ENCODE measurements at regions not wholly inside any gene's neighbourhood (a gene's known extent, or its start where the extent isn't known, plus 50 kb on each side); places are given as distances from the start of the nearest gene placed in this dataset.

DNA sequence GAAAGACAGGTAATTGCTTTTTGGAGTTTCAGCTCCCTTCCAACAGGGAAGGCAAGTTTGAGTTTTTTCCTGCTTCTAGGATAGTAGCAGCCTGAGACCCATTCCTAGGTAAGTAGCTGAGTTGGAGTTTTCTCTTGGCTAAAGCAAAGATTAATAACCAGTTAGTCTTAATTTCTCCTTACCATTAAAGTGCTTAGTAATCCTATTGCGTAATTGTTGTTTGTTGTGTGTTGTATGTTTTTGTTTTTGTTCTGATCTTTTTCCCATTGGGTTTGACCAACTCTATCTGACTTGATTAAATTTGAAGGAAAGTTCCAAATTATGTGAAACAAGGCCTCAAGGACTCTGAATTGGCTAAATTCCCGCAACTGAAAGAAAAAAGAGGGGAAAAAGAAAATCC is 83.5 kb downstream of the TBX22 start:
- no peak for DNase-seq (ENCODE audit: low spot score)

DNA sequence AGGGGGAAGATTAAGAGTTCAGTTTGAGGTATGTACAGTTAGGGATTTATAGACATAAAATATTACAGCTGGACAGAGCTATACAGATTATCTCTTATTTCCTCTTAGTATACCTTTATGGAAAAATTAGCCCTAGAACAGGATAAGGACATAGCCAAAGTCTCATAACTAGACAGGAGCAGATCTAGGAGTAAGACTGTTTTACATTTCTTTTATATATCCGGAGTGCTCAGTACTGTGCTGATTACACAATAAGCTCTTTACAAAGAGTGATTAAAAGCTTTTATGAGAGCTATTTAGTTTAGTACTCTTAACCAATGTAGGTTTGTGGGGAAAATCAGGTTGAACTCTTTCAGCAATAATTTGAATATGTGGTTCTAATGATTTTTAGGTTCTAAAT is 105.8 kb downstream of the TBX22 start:
- no peak for DNase-seq (ENCODE audit: low spot score)

DNA sequence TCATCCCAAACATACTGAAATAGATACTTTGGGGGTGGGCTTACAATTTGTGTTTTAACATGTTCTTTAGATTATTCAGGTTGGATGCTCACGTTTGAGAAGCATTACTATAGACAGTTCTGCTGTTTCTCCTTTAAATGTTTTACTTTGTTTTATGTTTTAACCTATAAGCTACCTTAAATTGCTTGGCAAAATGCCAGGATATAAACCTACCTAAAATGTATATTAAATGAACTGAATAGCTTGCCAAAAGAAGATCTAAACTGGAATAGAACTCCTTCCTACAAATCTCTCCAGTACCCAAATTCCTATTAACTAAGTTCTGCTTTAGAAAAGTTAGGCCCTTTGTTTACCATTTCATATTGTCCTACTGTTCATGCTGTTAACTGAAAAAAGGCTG is 124.4 kb downstream of the TBX22 start:
- DNase-seq (ENCODE audit: low spot score): no peak

DNA sequence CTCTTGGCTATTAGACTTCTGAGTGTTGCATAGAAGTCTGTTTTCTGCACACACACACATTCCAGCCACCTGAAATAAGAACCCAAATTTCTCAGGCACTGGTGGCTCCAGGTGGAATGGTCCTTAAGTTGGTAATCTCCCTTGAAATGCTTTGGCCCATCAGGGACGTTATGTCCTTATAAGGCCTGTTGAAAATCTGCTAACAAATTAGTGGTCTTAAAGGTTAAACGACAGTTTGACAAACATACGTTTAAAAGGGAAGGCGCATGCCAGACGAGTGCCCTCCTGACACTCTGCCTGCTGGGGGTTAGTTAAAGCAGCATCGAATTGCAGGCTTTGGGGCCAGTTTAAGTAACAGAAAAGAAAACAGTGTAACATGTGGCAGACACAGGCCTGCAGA is 125.0 kb downstream of the TBX22 start:
- DNase-seq (ENCODE audit: low spot score): no peak

DNA sequence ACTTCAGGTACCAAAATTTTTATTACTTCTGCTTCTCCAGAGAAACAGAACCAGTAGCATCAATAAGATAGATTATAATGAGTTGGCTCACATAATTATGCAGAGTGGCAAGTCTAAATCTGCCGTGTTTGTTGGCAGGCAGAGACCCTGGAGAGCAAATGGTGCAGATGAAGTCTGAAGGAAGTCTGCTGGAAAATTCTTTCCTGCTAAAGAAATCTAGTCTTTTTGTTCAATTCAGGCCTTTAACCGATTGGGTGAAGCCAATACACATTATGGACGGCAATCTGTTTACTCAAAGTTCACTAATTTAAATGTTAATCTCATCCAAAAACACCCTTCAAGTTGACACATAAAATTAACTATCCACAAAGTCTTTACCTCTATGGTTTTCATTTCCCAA is 156.0 kb downstream of the TBX22 start:
- DNase-seq (ENCODE audit: low spot score): no peak

DNA sequence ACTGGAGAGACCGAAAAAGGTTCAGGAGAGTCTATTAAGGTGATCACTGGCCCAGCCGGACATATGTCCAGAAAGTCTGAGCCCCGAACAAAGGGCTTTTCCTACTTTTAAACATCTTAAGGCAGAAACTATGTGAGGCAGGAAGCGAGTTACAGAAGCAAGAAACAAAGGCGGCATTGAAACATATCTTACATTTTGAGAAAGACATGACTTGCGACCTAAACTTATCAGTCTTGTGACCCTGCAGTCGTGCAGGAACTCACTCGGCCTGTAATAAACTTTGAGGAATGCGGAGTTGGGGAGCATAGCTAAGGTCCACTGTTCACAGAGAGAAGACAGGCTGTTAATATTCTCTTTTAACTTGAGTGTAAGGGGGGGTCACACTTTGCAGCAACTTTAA is 158.7 kb downstream of the TBX22 start:
- DNase-seq (ENCODE audit: low spot score): no peak

DNA sequence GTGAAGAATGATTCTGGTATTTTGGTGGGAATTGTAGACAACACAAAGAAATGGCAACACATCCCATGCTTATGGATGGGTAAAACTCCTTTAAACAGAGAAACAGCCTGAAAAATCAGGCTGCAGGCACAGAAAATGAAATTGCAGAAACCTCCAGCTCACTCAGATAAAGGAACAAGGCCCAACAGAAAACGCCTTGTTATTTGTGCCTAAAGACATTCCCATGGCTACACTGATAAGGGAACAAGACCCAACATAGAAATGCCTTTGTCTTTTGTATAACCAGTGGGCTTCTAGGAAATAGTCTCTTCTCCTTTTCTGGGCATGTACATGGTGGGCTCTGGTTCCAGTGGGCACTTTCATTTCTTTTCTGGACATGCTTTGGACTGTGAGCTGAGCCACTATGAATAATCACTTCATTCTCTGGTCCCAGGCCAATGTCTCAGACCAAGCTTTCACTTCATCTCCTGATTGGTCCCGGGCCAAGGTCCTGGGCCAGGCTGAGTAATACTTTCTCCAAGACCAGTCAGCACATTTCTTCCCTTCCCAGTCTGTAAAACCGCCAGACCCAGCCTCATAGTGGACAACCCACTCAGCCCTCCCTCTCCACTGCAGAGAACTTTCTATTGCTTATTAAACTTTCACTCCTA is 160.5 kb downstream of the TBX22 start:
- no peak for DNase-seq (ENCODE audit: low spot score)

DNA sequence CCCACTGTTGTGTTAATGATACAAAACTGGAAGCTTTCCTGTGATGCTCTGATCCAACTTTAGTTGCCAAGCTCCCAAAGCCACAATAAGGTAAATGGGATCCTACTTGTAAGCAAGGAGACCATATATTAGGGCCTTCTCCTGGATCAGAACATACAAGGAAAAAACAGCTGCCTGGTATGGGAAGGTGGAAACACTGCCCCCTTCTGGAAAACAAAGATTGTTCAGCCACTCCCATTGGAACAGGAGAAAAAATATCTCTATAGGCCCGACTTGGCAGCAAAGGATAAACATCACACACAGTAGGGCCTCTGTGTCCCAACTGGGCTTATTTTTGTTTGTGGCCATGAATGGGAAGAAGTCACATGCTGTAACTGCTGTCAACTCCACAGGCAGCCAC is 166.5 kb downstream of the TBX22 start:
- DNase-seq (ENCODE audit: low spot score): no peak

DNA sequence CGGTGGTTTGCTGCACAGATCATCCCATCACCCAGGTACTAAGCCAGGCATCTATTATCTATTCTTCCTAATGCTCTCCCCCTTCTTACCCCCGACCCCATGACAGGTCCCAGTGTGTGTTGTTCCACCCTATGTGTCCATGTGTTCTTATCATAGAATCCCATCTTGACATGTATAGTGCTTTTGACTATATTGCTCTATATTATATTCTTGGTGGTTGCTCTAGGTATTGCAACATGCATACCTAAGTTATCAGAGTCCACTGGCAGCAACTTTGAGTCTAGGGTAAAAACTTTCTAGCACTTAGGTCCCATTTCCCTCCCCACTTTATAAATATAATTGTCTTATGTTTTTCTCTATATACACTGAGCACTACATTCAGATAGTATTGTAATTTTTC is 170.3 kb downstream of the TBX22 start:
- no peak for DNase-seq (ENCODE audit: low spot score)

DNA sequence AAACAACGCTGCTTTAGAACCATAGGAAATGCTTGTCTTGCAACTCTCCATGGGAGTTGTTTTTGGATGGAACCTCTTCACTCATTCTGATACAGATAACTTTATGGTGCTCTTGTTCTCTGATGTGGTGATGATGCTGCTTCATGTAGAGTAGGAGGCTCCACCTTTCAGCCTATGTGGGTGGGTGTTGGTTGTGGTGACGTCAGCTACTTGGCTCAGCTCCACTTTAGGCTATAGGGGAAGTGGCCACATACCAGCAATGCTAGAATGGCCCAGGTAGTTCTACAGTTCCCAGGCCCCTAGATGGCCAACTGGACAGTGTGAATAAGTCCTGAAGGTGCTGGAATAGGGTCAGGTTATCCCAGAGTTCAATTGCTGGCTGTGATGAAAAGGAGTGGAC is 192.1 kb downstream of the TBX22 start:
- DNase-seq (ENCODE audit: low spot score): no peak

DNA sequence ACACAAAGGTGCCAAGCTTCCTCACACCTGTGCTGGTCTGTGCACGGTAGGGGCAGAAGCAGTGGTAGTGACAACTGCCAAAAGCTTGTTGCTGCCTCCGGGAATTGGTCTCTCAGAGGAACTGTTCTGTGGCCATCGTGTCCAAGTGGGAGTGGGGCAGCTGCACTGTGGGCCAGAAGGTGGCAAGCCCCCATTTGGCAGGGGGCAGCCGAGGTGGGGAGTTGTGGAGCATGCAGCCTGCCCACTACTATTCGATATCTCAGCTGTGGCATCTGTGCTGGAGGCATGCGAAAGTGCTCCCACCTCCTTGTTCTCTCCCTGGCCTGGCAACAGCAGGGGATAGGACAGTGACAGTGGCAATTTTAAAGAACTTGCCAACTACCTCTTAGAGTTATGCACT is 192.8 kb downstream of the TBX22 start:
- no peak for DNase-seq (ENCODE audit: low spot score)

DNA sequence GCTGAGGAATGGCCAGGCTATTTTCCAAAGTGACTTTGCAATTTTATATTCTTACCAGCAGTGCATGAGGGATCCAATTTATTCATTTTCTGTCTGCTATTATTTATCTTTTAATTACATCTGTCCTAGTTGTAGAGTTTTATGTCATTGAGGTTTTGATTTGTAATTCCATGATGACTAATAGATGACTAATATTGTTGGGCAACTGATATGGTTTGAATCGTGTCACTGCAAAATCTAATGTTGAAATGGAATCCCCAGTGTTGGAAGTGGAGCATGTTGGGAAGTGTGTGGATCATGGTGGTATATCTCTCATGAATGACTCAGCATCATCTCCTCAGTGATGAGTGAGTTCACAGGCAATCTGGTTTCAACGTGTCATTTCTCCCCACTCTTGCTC is 201.5 kb downstream of the TBX22 start:
- no peak for DNase-seq (ENCODE audit: low spot score)

DNA sequence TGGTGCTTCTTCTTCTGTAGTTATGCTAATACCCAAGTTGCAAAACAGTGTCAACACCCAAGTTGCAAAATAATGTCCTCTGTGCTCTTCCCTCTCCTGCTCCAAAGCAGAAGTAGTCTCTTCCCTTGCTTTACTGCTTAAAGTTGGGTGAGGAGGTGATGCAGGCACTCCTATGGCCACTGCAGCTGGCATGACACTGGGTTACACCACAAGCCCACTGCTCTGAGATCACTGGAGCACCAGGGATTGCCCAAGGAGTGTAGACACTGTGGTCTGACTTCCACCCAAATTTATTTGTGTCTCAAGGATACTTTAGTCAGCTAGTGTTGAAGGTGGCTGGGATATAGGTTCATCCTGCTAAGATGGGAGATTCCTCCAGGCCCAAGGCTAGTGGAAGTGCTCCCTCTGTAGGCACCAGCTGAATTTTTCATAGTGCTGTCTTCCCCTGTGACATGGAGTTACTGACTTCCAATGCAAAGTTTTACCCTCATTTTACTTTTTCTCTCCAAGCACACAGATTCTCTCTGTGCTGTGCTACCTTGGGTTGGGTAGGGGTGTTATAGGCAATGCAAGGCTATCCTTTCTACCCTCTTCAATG is 196.2 kb upstream of the TENT5D start:
- DNase-seq (ENCODE audit: low spot score): no peak

DNA sequence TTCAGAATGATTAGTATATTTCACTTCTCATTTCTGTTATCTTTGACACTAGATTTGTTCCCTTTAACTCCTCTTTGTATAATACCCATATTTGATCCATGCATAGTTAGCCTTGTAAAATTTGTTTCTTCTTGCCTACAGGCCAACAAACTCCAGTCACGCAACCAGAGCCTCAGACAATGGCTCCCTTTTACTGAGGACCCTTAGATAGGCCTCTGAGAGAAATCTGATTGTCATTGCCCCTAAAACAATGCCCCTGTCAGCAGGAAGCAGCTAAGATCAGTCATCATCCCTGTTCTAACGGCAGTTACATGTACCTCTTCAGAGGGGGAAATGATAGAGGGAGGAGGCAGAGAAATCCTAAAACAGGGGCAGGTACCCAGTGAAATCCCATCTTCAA is 190.6 kb upstream of the TENT5D start:
- DNase-seq (ENCODE audit: low spot score): no peak

DNA sequence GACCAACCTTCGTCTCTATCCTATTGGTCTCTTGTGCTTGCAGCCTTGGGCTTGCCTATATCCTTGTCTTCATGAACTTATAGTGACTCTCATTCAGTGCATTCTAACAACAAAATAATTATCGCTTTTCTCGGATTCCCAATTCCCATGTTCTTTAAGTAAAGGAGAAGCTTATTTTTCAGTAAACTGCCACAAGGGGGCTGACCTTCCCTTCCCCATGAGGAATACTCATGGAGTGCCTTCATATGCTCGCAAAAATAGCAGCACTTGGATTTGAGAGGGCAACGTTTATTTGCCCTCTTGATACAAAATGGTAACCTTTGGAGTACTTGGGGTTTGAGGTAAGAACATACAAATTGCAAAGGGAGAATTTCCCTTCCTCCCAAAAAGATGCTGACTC is 183.2 kb upstream of the TENT5D start:
- no peak for DNase-seq (ENCODE audit: low spot score)

DNA sequence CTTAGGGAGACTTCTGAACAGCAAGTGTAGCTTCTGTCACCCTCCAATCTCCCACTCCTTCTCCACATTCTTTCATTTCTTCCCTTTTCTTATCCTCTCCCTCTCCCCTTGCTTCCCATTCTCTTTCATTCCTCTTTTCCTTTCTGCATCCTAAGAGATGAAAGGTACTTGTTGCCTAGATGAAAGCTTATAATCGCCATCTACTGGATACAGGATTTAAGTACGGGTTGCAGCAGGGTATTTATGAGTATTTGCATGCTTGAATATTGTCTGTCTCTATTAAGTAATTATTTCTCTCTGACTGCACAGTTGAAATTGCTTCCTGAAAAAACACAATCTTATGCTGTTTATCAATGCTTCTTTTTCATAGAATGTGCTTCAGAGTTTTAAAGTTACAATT is 174.0 kb upstream of the TENT5D start:
- DNase-seq (ENCODE audit: low spot score): no peak

DNA sequence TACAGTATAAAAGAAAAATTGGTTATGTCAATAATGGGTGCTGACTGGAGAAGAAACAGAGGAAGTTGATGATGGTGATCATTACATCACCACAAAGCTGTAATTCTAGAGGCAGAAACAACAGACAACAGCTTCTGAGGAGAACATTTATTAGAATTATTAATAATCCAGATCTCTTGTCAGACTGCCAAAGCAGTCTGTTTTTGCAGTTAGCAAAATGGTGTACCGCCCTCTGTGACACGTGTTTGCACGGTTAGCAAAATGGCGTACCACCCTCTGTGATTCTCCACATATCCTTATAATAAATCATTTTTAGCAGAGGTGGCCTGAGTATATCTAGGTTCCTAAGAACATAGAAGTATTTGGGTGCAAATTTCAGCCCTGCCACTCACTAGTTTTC is 154.0 kb upstream of the TENT5D start:
- DNase-seq (ENCODE audit: low spot score): no peak

DNA sequence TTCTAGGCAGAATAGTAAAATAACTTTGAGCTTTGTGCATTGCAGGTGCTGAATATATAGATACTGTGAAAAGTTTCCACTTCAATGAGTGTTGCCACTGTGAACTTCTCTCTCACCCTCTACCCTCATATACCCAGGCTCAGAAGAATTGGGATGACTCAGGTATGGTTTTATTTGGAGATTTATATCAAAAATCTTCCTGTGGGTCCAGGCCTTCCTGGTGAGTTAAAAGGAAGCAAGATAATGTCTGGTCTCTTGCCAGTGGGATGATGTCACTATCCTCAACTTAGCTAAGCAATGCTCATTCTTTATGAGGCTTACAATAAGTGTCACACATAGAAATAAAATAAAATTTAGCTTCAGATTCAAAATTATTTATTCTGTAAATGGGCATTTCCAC is 153.3 kb upstream of the TENT5D start:
- no peak for DNase-seq (ENCODE audit: low spot score)

DNA sequence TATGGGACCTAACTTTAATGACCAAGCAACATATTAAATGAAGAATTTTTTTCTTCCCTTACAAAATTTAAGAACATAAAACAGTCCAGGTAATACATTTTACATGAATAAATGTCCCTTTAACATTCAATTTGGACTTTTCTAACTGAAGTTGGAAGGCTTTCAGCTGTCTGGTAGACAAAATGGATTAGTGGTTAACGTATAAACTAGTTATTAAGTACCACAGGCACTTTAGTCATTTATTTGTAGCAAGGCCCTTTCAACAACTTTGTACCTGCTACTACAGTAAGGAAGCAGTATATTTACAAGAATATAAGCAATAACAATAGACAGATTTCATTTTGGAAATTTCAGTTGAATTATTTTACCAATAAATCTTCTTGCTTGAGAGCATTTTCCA is 152.5 kb upstream of the TENT5D start:
- DNase-seq (ENCODE audit: low spot score): no peak

DNA sequence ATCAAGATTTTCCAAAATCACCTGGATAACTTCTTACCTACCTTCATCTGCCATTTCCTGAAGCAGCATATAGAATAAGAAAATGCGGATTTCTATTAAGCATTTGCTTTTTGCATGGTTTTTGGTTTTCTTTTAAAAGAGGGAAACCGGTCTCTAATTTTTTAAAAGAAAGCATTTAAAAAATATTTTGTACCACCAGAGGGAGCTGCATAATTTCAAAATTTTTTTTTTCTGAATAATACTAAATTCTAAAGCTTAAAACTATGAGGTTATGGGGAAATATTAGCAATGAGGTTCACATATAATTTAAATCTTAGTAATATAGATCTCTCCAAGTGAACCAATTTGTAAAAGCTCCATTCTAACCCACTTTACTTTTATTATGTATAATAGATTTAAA is 137.7 kb upstream of the TENT5D start:
- no peak for DNase-seq (ENCODE audit: low spot score)

DNA sequence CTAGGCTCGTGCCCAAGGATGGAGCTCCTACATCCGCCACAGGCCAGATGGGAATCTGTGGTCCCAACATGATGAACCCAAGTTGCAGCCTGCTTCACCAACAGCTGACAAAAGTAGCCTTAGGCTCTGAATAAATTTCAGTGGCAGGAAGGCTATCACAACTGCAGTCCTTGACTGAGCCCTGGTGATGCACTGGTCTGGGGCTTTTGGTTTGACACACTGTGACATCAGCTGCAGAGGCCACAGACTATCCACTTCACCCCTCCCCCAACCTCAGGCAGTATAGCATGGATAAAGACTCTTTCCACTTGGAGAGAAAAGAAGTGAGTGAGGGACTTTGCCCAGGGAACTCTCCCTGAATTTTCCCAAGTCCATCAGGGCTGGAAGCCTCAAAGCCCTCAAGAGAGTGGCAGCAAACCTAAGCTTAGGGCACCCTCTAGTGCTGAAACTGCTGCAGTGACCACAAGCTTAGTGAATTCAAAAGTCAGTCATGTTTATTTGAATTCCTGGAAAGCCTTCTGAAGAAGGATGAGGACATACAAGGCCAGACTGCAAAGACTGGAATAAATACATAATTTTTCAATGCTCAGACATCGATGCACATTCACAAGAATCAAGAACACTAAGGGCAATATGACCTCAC is 135.0 kb upstream of the TENT5D start:
- no peak for DNase-seq (ENCODE audit: low spot score)

DNA sequence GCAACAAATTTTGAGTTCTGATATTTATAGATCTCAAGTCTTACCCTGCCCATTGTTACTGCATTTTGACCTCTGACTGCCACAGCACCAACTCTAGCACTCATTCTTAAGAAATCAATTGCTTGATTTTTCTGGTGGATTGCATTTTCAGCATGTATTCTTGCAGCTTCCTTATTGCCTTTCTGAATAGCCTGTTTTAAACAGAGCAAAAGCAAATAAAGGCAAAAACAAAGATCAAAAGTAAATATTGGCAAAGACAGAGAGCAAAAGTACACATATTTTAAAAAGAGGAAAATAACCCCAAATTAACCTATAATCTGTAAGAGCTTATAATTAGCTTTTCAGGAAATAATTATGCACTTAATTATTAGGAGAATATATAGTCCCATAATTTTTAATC is 129.4 kb upstream of the TENT5D start:
- no peak for DNase-seq (ENCODE audit: low spot score)

DNA sequence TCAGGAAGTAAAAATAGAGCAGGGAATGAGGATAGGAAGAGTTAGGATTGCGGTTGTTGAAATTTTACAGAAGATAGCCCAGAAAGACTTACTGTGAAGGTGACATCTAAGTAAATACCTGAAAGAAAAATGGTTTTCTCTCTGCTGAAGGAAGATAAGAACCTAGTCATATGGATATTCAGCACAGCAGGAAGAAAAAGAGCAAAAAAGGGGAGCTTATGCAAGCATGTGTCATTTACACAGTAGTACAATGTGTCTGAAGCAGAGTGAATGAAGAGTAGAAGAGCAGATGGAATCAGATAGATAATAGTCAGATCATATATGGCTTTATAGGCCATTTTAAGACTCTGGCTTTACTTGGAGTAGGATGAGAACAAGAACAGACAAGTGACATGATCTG is 126.9 kb upstream of the TENT5D start:
- no peak for DNase-seq (ENCODE audit: low spot score)

DNA sequence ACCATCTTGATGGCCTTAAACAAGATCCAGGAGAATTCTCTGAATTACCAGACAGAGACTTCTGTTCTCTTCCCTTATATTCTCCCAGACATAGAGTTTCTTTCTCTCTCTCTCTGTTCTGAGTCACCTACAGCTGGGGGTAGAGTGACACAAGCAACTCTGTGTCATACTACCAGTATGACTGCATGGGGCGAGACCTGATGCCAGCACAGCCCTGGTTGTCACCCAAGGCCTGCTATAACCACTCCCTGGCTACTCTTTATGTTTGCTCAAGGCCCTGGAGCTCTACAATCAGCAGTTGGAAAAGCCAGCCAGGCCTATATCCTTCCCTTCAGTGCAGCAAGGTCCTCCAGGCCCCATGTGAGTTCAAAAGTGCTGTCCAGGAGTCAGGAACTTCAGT is 114.2 kb upstream of the TENT5D start:
- no peak for DNase-seq (ENCODE audit: low spot score)

Data from CD4-positive, alpha-beta T cell treated with Interleukin-6 at 100 ng/mL for 8 hours (primary cell).